ENCODE measurements at regions not wholly inside any gene's neighbourhood (a gene's known extent, or its start where the extent isn't known, plus 50 kb on each side); places are given as distances from the start of the nearest gene placed in this dataset.

- peak overlapping the region; percentile 15 for H3K4me3 ChIP-seq (ENCODE audit: low read length)
- no peaks in the 10 kb centered on the region for H3K79me2 ChIP-seq (replicated peaks; ENCODE audit: insufficient read depth, low read length)
- TF ChIP-seq, protein P1, sequence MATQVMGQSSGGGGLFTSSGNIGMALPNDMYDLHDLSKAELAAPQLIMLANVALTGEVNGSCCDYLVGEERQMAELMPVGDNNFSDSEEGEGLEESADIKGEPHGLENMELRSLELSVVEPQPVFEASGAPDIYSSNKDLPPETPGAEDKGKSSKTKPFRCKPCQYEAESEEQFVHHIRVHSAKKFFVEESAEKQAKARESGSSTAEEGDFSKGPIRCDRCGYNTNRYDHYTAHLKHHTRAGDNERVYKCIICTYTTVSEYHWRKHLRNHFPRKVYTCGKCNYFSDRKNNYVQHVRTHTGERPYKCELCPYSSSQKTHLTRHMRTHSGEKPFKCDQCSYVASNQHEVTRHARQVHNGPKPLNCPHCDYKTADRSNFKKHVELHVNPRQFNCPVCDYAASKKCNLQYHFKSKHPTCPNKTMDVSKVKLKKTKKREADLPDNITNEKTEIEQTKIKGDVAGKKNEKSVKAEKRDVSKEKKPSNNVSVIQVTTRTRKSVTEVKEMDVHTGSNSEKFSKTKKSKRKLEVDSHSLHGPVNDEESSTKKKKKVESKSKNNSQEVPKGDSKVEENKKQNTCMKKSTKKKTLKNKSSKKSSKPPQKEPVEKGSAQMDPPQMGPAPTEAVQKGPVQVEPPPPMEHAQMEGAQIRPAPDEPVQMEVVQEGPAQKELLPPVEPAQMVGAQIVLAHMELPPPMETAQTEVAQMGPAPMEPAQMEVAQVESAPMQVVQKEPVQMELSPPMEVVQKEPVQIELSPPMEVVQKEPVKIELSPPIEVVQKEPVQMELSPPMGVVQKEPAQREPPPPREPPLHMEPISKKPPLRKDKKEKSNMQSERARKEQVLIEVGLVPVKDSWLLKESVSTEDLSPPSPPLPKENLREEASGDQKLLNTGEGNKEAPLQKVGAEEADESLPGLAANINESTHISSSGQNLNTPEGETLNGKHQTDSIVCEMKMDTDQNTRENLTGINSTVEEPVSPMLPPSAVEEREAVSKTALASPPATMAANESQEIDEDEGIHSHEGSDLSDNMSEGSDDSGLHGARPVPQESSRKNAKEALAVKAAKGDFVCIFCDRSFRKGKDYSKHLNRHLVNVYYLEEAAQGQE (IDR thresholded peaks at IDR 0.05; ENCODE audit: borderline replicate concordance) = peak; percentile 47
- TF ChIP-seq TAF1 (IDR thresholded peaks at IDR 0.05; ENCODE audit: low read depth) = no peak
- H4K20me1 ChIP-seq (ENCODE audit: insufficient read depth) = no peaks in the 10 kb centered on the region
- peak overlapping the region; percentile 44 for H3K9ac ChIP-seq (ENCODE audit: low read length)
- H3K9me3 ChIP-seq (ENCODE audit: low read length) = no peaks in the 10 kb centered on the region
- no peaks in the 10 kb centered on the region for H3K27me3 ChIP-seq (ENCODE audit: insufficient read depth, low read depth, low read length)
- H2AFZ ChIP-seq (ENCODE audit: low read depth, low read length) = no peak overlapping the region
- peak overlapping the region; percentile 85 for H3K27ac ChIP-seq (ENCODE audit: low read length)
- no peak overlapping the region for H3K4me2 ChIP-seq (ENCODE audit: low read length)
- no peaks in the 10 kb centered on the region for H3K36me3 ChIP-seq (ENCODE audit: insufficient read depth, low read length)
- H3F3A ChIP-seq (ENCODE audit: insufficient read depth, low read length, poor library complexity, severe bottlenecking) = peaks cover 4% of the 10 kb centered on the region
- H3K9me2 ChIP-seq (ENCODE audit: insufficient read depth, low read length) = no peaks in the 10 kb centered on the region
Measured at GRCh38 chr6:91171754-91172462, 585.0 kb upstream of the MAP3K7 start.

DNA sequence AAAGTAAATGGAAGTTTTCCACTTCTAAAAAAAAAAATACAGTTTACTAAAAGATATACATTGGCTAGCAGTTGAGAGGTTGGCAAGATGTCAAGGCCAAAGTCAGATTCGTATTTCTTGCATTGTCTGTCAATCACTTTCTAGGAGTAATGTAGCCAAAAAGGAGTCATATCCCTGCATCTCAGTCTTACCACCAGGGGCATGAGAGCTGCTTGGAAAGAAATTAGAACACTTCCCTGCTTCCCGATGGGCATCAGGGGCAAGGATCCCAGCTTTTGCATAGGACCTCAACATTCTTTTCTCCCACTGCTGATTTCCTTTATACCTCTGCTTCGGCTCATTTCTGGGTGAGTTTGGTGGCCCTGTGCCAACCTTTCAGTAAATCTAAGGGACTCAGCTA lies 581.0 kb upstream of the MAP3K7 start:
- TF ChIP-seq POLR2AphosphoS5 (IDR thresholded peaks at IDR 0.05) (no peak), TAF1 (IDR thresholded peaks at IDR 0.05; ENCODE audit: low read depth) (no peak), RAD21 (conservative IDR thresholded peaks at IDR 0.05) (no peak), MXI1 (conservative IDR thresholded peaks at IDR 0.05; ENCODE audit: poor library complexity, severe bottlenecking) (no peak), CTCF (IDR thresholded peaks at IDR 0.05; ENCODE audit: poor library complexity, severe bottlenecking) (peak; percentile 42), SMC3 (conservative IDR thresholded peaks at IDR 0.05; ENCODE audit: poor library complexity) (no peak), EZH2 (IDR thresholded peaks at IDR 0.05; ENCODE audit: borderline replicate concordance, insufficient read depth, low read length, poor library complexity, severe bottlenecking) (no peak)
- TF ChIP-seq, protein P1 (IDR thresholded peaks at IDR 0.05; ENCODE audit: borderline replicate concordance) = no peak
- H3K27me3 ChIP-seq (ENCODE audit: insufficient read depth, low read depth, low read length) = no peaks in the 10 kb centered on the region
- H3K36me3 ChIP-seq (ENCODE audit: insufficient read depth, low read length) = no peaks in the 10 kb centered on the region
- no peak overlapping the region for H2AFZ ChIP-seq (ENCODE audit: low read depth, low read length)
- H3K79me2 ChIP-seq (replicated peaks; ENCODE audit: insufficient read depth, low read length) = no peaks in the 10 kb centered on the region
- no peaks in the 10 kb centered on the region for H3K9me2 ChIP-seq (ENCODE audit: insufficient read depth, low read length)
- H3K9me3 ChIP-seq (ENCODE audit: low read length) = no peaks in the 10 kb centered on the region
- peak overlapping the region; percentile 78 for H3K27ac ChIP-seq (ENCODE audit: low read length)
- no peak overlapping the region for H3K9ac ChIP-seq (ENCODE audit: low read length)
- H3K4me3 ChIP-seq (ENCODE audit: low read length) = no peak overlapping the region
- no peak overlapping the region for H3K4me2 ChIP-seq (ENCODE audit: low read length)
- H3F3A ChIP-seq (ENCODE audit: insufficient read depth, low read length, poor library complexity, severe bottlenecking) = peaks cover 4% of the 10 kb centered on the region
- no peaks in the 10 kb centered on the region for H4K20me1 ChIP-seq (ENCODE audit: insufficient read depth)
